CD14-positive monocyte (primary cell): ENCODE measurements at regions not wholly inside any gene's neighbourhood (a gene's known extent, or its start where the extent isn't known, plus 50 kb on each side); places are given as distances from the start of the nearest gene placed in this dataset.

Experiments used
- DNase-seq, 3 donors: peaks; one replicate each; pipeline ENCODE4 v3.0.0-alpha.2; 2011 to 2022
- H2AFZ ChIP-seq: 2 replicates; pipeline ENCODE4 v1.6.0; 2012; ENCODE audit warnings: mild to moderate bottlenecking, low read depth, low read length, inconsistent platforms; ENCODE audit not compliant: insufficient read depth, poor library complexity, severe bottlenecking
- H3K27ac ChIP-seq, 2 donors: 1 replicate in 1 of 2; 2 replicates in 1 of 2; pipeline ENCODE4 v1.5.1; 2012 to 2013; ENCODE audit warnings: low read length in 2 of 2, control low read depth in 1 of 2, inconsistent platforms in 1 of 2, low read depth in 1 of 2, mild to moderate bottlenecking in 1 of 2
- H3K27me3 ChIP-seq, 2 donors: one replicate each; pipeline versions ENCODE4 v1.6.0 to v1.6.1; 2011 to 2013; ENCODE audit warnings: low read length in 2 of 2; ENCODE audit not compliant: control insufficient read depth in 2 of 2, insufficient read depth in 2 of 2
- H3K36me3 ChIP-seq, 2 donors: replicated peaks in 1 of 2; 1 replicate in 1 of 2; 2 replicates in 1 of 2; pipeline versions ENCODE4 v1.5.1 to v1.6.1; 2012 to 2013; ENCODE audit warnings: low read length in 2 of 2, control low read depth in 1 of 2, inconsistent platforms in 1 of 2, mild to moderate bottlenecking in 1 of 2; ENCODE audit not compliant: insufficient read depth in 2 of 2, control insufficient read depth in 1 of 2
- H3K4me1 ChIP-seq, 2 donors: 1 replicate in 1 of 2; 2 replicates in 1 of 2; pipeline versions ENCODE4 v1.5.1 to v1.6.1; 2012 to 2013; ENCODE audit warnings: low read length in 2 of 2, control low read depth in 1 of 2, inconsistent platforms in 1 of 2, mild to moderate bottlenecking in 1 of 2, moderate library complexity in 1 of 2; ENCODE audit not compliant: insufficient read depth in 2 of 2, control insufficient read depth in 1 of 2
- H3K4me2 ChIP-seq: replicated peaks from 2 replicates; pipeline ENCODE3; 2012; ENCODE audit warnings: low read length, moderate library complexity, mild to moderate bottlenecking; ENCODE audit not compliant: poor library complexity, severe bottlenecking; ENCODE audit errors: extremely low read depth
- H3K4me3 ChIP-seq, 3 experiments: fragments of 200-600 bp in 1 of 3; sonication (generic) in 1 of 3; replicated peaks in 1 of 3; 1 replicate in 2 of 3; 2 replicates in 1 of 3; pipeline ENCODE4 v1.5.1; 2011 to 2013; ENCODE audit warnings: low read length in 3 of 3, mild to moderate bottlenecking in 3 of 3, control low read depth in 2 of 3, low read depth in 2 of 3, inconsistent platforms in 1 of 3, moderate library complexity in 1 of 3
- H3K79me2 ChIP-seq: 2 replicates; pipeline ENCODE4 v1.6.0; 2012; ENCODE audit warnings: mild to moderate bottlenecking, control low read depth, inconsistent platforms, low read length, moderate library complexity; ENCODE audit not compliant: insufficient read depth
- H3K9ac ChIP-seq: 2 replicates; pipeline ENCODE4 v1.6.0; 2017; ENCODE audit warnings: low read length, mild to moderate bottlenecking; ENCODE audit not compliant: insufficient read depth, poor library complexity, severe bottlenecking
- H3K9me3 ChIP-seq, 2 donors: replicated peaks in 1 of 2; 1 replicate in 1 of 2; 2 replicates in 1 of 2; pipeline versions ENCODE4 v1.5.1 to v1.6.1; 2012 to 2013; ENCODE audit warnings: low read length in 2 of 2, control low read depth in 1 of 2; ENCODE audit not compliant: control insufficient read depth in 1 of 2, insufficient read depth in 1 of 2
- H4K20me1 ChIP-seq: 2 replicates; pipeline ENCODE4 v1.6.0; 2012; ENCODE audit warnings: mild to moderate bottlenecking, low read length, control low read depth, moderate library complexity; ENCODE audit not compliant: insufficient read depth
- H3K27ac Mint-ChIP-seq, 7 donors: one replicate each; pipeline ENCODE4 v1.8.0; 2020; ENCODE audit warnings: mild to moderate bottlenecking in 7 of 7, mixed read lengths in 7 of 7, moderate library complexity in 6 of 7, inconsistent platforms in 2 of 7
- H3K27me3 Mint-ChIP-seq, 3 donors: one replicate each; pipeline ENCODE4 v1.8.0; 2021 to 2022; ENCODE audit warnings: low read depth in 3 of 3, mild to moderate bottlenecking in 3 of 3, mixed read lengths in 3 of 3, moderate library complexity in 3 of 3, inconsistent platforms in 1 of 3
- H3K36me3 Mint-ChIP-seq, 2 donors: one replicate each; pipeline ENCODE4 v1.8.0; 2020; ENCODE audit warnings: mixed read lengths in 2 of 2, inconsistent platforms in 1 of 2, mild to moderate bottlenecking in 1 of 2
- H3K4me1 Mint-ChIP-seq: one replicate; pipeline ENCODE4 v1.8.0; 2020; ENCODE audit warnings: mild to moderate bottlenecking, mixed read lengths
- H3K4me3 Mint-ChIP-seq, 2 donors: one replicate each; pipeline ENCODE4 v1.8.0; 2020; ENCODE audit warnings: mild to moderate bottlenecking in 2 of 2, mixed read lengths in 2 of 2, moderate library complexity in 1 of 2
- H3K9me3 Mint-ChIP-seq, 7 donors: one replicate each; pipeline ENCODE4 v1.8.0; 2020 to 2022; ENCODE audit warnings: mixed read lengths in 7 of 7, mild to moderate bottlenecking in 6 of 7, moderate library complexity in 6 of 7, inconsistent platforms in 2 of 7
- CTCF ChIP-seq: fragments of 200-600 bp; IDR thresholded peaks from one replicate; pipeline ENCODE4 v1.8.0; 2022; ENCODE audit warnings: antibody characterized with exemption, mild to moderate bottlenecking
- WGBS: methylation state at CpG from one replicate; pipeline ENCODE4 v1.1.5; 2013; ENCODE audit warnings: missing lambda C conversion rate; ENCODE audit not compliant: insufficient coverage; 5-methylcytosine and 5-hydroxymethylcytosine counted together
- intact Hi-C, 2 donors: fragments of 100-400 bp; cut with micrococcal nuclease; formaldehyde crosslinking; loops; one replicate each; pipeline versions ENCODE4 v1.15.0 to v1.15.1; 2023

- Histone ChIP-seq H3K4me1 (no peaks in the 10 kb centered on the region), H2AFZ (no peak overlapping the region), H3K79me2 (no peaks in the 10 kb centered on the region), H3K9ac (no peak overlapping the region), H4K20me1 (no peaks in the 10 kb centered on the region), H3K27me3 (no peaks in the 10 kb centered on the region), H3K27ac (no peak overlapping the region), H3K4me3 (no peak overlapping the region), H3K36me3 (no peaks in the 10 kb centered on the region), H3K9me3 (peaks cover 8 to 30% of the 10 kb centered on the region in 2 donors), H3K4me2 (no peak overlapping the region)
- WGBS: 63% methylated on average over 2 of the region's 4 CpGs
- no peak overlapping the region for H3K4me3 Mint-ChIP-seq
- DNase-seq: no peak
- no peaks in the 10 kb centered on the region for H3K4me1 Mint-ChIP-seq
- H3K36me3 Mint-ChIP-seq: no peaks in the 10 kb centered on the region
- no peak for TF ChIP-seq CTCF
- H3K9me3 Mint-ChIP-seq: peaks cover 2 to 18% (median 7%) of the 10 kb centered on the region in 7 donors
- intact Hi-C loops: no loop called here
- H3K27ac Mint-ChIP-seq: no peak overlapping the region
- H3K27me3 Mint-ChIP-seq: peaks cover 0 to 1% (median 0%) of the 10 kb centered on the region in 3 donors
Observed at GRCh38 chr5:162456086-162456485, 388.5 kb downstream of the GABRG2 start.

GRCh38 chr5:162466011-162466410, 398.4 kb downstream of the GABRG2 start:
- Histone ChIP-seq H3K36me3 (no peaks in the 10 kb centered on the region), H3K4me1 (no peaks in the 10 kb centered on the region), H3K9ac (no peak overlapping the region), H3K79me2 (no peaks in the 10 kb centered on the region), H3K9me3 (peaks cover 5 to 17% of the 10 kb centered on the region in 2 donors), H4K20me1 (no peaks in the 10 kb centered on the region), H3K27ac (no peak overlapping the region), H3K4me3 (no peak overlapping the region), H3K4me2 (no peak overlapping the region), H2AFZ (no peak overlapping the region), H3K27me3 (no peaks in the 10 kb centered on the region)
- no peak for TF ChIP-seq CTCF
- no peak for DNase-seq
- 100% methylated on average over 1 of the region's 1 CpG for WGBS
- intact Hi-C loops: no loop called here
- H3K27ac Mint-ChIP-seq: no peak overlapping the region
- no peaks in the 10 kb centered on the region for H3K4me1 Mint-ChIP-seq
- H3K36me3 Mint-ChIP-seq: no peaks in the 10 kb centered on the region
- H3K27me3 Mint-ChIP-seq: no peaks in the 10 kb centered on the region
- no peak overlapping the region for H3K4me3 Mint-ChIP-seq
- peaks cover 0 to 11% (median 7%) of the 10 kb centered on the region in 7 donors for H3K9me3 Mint-ChIP-seq
